HEK293T (cell line): ENCODE measurements at regions not wholly inside any gene's neighbourhood (a gene's known extent, or its start where the extent isn't known, plus 50 kb on each side); places are given as distances from the start of the nearest gene placed in this dataset.

Source experiments
- CTCF ChIA-PET: fragments of 350-600 bp; formaldehyde crosslinking; extraction: SDS; loops from one replicate; lab custom pipeline; 2021; ENCODE audit warnings: antibody characterized with exemption, inconsistent platforms; lab: Yijun Ruan, JAX
- POLR2A ChIA-PET: fragments of 350-600 bp; formaldehyde crosslinking; extraction: SDS; loops from one replicate; lab custom pipeline; 2020; ENCODE audit warnings: antibody characterized with exemption, inconsistent platforms; lab: Yijun Ruan, JAX
- DNase-seq: peaks from one replicate; pipeline ENCODE4 v3.0.0; 2012; ENCODE audit warnings: mixed read lengths; ENCODE audit errors: extremely low spot score
- ARNT ChIP-seq: fragments of 450-650 bp; IDR thresholded peaks from 2 replicates; pipeline ENCODE4 v1.6.1; 2017; ENCODE audit warnings: mild to moderate bottlenecking
- BHLHE40 ChIP-seq: fragments of 450-650 bp; IDR thresholded peaks from 2 replicates; pipeline ENCODE4 v1.6.1; 2016; ENCODE audit warnings: mild to moderate bottlenecking, moderate library complexity, borderline replicate concordance
- CTBP1 ChIP-seq: fragments of 450-650 bp; IDR thresholded peaks from 2 replicates; pipeline ENCODE4 v1.6.1; 2016; ENCODE audit warnings: borderline replicate concordance
- ELF4 ChIP-seq: fragments of 450-650 bp; IDR thresholded peaks from 2 replicates; pipeline ENCODE4 v1.6.1; 2017; ENCODE audit warnings: antibody characterized with exemption
- FOXA1 ChIP-seq: fragments of 450-650 bp; IDR thresholded peaks from 2 replicates; pipeline ENCODE4 v1.6.1; 2016; ENCODE audit warnings: mild to moderate bottlenecking
- FOXK2 ChIP-seq: fragments of 450-650 bp; IDR thresholded peaks from 2 replicates; pipeline ENCODE4 v1.6.1; 2016; ENCODE audit warnings: mild to moderate bottlenecking
- FOXM1 ChIP-seq: fragments of 450-650 bp; IDR thresholded peaks from 2 replicates; pipeline ENCODE4 v1.6.1; 2017; ENCODE audit warnings: mild to moderate bottlenecking, borderline replicate concordance
- HDGF ChIP-seq: fragments of 450-650 bp; IDR thresholded peaks from 2 replicates; pipeline ENCODE4 v1.6.1; 2017; ENCODE audit warnings: antibody characterized with exemption, borderline replicate concordance
- L3MBTL2 ChIP-seq: fragments of 450-650 bp; conservative IDR thresholded peaks from 2 replicates; pipeline ENCODE4 v1.6.1; 2016; ENCODE audit warnings: mild to moderate bottlenecking
- LEF1 ChIP-seq: fragments of 450-650 bp; IDR thresholded peaks from 2 replicates; pipeline ENCODE4 v1.6.1; 2017; ENCODE audit warnings: mild to moderate bottlenecking, borderline replicate concordance
- NFRKB ChIP-seq: fragments of 450-650 bp; IDR thresholded peaks from 2 replicates; pipeline ENCODE4 v1.6.1; 2016; ENCODE audit warnings: mild to moderate bottlenecking, moderate library complexity
- PKNOX1 ChIP-seq: fragments of 450-650 bp; IDR thresholded peaks from 2 replicates; pipeline ENCODE4 v1.6.1; 2016
- SP1 ChIP-seq: fragments of 450-650 bp; IDR thresholded peaks from 2 replicates; pipeline ENCODE4 v1.6.1; 2017
- SUZ12 ChIP-seq: fragments of 450-650 bp; IDR thresholded peaks from 2 replicates; pipeline ENCODE4 v1.6.1; 2016; ENCODE audit warnings: mild to moderate bottlenecking
- TARDBP ChIP-seq: fragments of 450-650 bp; IDR thresholded peaks from 2 replicates; pipeline ENCODE4 v1.6.1; 2016
- ZNF384 ChIP-seq: fragments of 450-650 bp; IDR thresholded peaks from 2 replicates; pipeline ENCODE4 v1.6.1; 2016

DNA sequence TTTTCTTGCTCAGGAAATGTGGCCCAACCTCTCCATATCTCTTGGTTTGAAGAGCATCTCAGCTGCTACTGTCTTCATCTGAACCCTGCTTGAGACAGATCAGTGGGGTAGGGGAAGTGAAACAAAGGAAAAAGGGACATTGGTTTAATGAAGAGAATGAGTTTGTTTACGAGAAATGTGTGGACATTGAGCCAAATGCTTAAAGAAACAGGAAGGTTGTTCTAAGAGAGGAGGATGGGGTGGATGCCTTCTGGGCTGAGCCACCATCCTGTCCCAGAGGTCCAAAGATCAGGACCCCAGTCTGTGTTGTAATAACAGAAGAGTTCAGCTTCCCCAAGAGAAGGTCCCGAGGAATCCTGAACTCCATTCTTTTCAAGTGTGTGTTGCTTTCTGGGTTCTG is 369.7 kb downstream of the INSC start:
- no peak for TF ChIP-seq L3MBTL2
- TF ChIP-seq ELF4, result no peak
- TF ChIP-seq FOXK2, result no peak
- no peak for TF ChIP-seq SP1
- no peak for TF ChIP-seq BHLHE40
- TF ChIP-seq ARNT, result no peak
- CTCF ChIA-PET, result no interaction called here
- POLR2A ChIA-PET, result no interaction called here
- DNase-seq, result no peak

DNA sequence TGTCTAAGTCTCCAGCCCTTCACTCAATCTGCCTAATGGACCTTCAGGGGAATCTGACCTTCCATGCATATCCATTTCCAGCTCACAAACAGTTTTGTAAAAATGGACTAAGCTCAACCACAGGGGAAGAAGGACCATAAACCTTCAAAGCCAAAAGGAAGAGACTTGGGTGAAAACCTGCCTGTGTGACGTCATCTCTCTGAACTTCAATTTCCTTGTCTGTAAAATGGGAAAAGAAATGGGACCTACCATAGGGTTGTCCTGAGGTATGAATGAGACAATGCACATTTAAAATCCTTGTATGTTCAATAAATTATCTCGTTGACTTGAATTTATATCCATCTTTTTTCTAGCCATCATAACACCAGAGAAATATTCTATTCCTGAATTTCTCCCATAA is 370.7 kb downstream of the INSC start:
- no peak for DNase-seq
- ChIA-PET CTCF (no interaction called here), POLR2A (no interaction called here)
- TF ChIP-seq LEF1 (no peak), TARDBP (no peak)

- POLR2A ChIA-PET, result no interaction called here
- DNase-seq, result no peak
- TF ChIP-seq HDGF, result no peak
- TF ChIP-seq FOXA1, result no peak
- no peak for TF ChIP-seq PKNOX1
- no peak for TF ChIP-seq SP1
- no peak for TF ChIP-seq FOXM1
- no peak for TF ChIP-seq NFRKB
- TF ChIP-seq SUZ12, result no peak
- no peak for TF ChIP-seq ELF4
- no peak for TF ChIP-seq TARDBP
- no peak for TF ChIP-seq BHLHE40
- TF ChIP-seq ZNF384, result no peak
- TF ChIP-seq CTBP1, result no peak
- TF ChIP-seq FOXK2, result no peak
- no peak for TF ChIP-seq ARNT
- TF ChIP-seq L3MBTL2, result no peak
- CTCF ChIA-PET, result no interaction called here
Measured at GRCh38 chr11:15489281-15489680, 374.6 kb downstream of the INSC start.

GRCh38 chr11:15490535-15490934 is 375.8 kb downstream of the INSC start:
- TF ChIP-seq NFRKB (no peak), FOXM1 (no peak), ELF4 (no peak), PKNOX1 (no peak), LEF1 (no peak)
- no peak for DNase-seq
- ChIA-PET CTCF (no interaction called here), POLR2A (no interaction called here)

GRCh38 chr11:15493066-15493465 is 378.3 kb downstream of the INSC start:
- TF ChIP-seq TARDBP, result no peak
- no peak for TF ChIP-seq NFRKB
- no peak for TF ChIP-seq CTBP1
- TF ChIP-seq FOXM1, result no peak
- TF ChIP-seq ELF4, result no peak
- TF ChIP-seq HDGF, result no peak
- TF ChIP-seq SP1, result no peak
- no peak for TF ChIP-seq FOXK2
- TF ChIP-seq PKNOX1, result no peak
- no peak for TF ChIP-seq L3MBTL2
- TF ChIP-seq SUZ12, result no peak
- DNase-seq, result no peak
- POLR2A ChIA-PET, result no interaction called here
- CTCF ChIA-PET, result no interaction called here

DNA sequence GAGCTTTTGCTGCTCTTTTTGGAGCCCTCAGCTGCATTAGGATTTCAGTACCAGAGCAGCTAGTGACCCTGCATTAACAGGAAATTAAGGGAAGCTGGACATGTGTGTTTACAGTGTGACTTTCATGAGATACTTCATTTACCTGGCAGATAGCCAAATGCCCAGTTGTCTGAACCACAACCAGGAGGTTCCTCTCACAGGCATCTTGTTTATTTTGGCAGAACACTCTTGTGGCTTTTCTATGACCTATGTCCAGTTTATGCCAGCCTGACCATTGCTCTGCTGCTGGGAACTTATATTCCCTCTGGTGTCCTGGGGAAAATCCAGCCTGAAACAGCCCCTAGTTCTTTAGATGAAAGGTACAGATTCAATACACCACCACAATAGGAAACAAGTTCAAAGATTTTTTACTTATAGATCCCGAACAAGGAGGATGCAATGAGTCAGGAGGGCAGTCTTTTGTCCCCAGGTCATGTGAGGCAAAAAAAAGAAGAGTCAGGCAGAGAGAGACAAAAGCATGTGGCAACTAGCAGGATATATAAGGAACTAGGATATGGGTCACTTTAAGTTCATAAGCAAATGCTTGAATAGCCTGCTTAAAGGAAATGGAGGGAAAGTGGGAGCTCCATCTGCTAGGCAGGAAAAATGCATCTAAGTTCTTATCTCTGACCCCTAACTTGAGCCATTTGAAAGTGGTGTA is 379.3 kb downstream of the INSC start:
- POLR2A ChIA-PET, result no interaction called here
- CTCF ChIA-PET, result no interaction called here
- DNase-seq, result no peak
- TF ChIP-seq FOXM1 (no peak), L3MBTL2 (no peak), SUZ12 (no peak), FOXA1 (no peak), LEF1 (no peak), TARDBP (no peak), PKNOX1 (no peak), NFRKB (no peak)

- ChIA-PET POLR2A (no interaction called here), CTCF (no interaction called here)
- DNase-seq, result no peak
- no peak for TF ChIP-seq CTBP1
- TF ChIP-seq HDGF, result no peak
- no peak for TF ChIP-seq SUZ12
- no peak for TF ChIP-seq L3MBTL2
- TF ChIP-seq ELF4, result no peak
- no peak for TF ChIP-seq FOXA1
- TF ChIP-seq PKNOX1, result no peak
- no peak for TF ChIP-seq TARDBP
- TF ChIP-seq NFRKB, result no peak
- no peak for TF ChIP-seq ARNT
- no peak for TF ChIP-seq FOXM1
- TF ChIP-seq LEF1, result no peak
- no peak for TF ChIP-seq SP1
- no peak for TF ChIP-seq ZNF384
- TF ChIP-seq BHLHE40, result no peak
Measured at GRCh38 chr11:15494740-15495139, 380.0 kb downstream of the INSC start.
